ENCODE measurements at regions not wholly inside any gene's neighbourhood (a gene's known extent, or its start where the extent isn't known, plus 50 kb on each side); places are given as distances from the start of the nearest gene placed in this dataset.

GRCh38 chr7:68559518-68559917, 1038.8 kb upstream of the AUTS2 start:
- TF ChIP-seq CTCF (IDR thresholded peaks at IDR 0.05) = no peak
- TF ChIP-seq POLR2A (IDR thresholded peaks at IDR 0.05) = no peak

Data from ovary (tissue), 3 donors.